ENCODE measurements at regions not wholly inside any gene's neighbourhood (a gene's known extent, or its start where the extent isn't known, plus 50 kb on each side); places are given as distances from the start of the nearest gene placed in this dataset.

DNA sequence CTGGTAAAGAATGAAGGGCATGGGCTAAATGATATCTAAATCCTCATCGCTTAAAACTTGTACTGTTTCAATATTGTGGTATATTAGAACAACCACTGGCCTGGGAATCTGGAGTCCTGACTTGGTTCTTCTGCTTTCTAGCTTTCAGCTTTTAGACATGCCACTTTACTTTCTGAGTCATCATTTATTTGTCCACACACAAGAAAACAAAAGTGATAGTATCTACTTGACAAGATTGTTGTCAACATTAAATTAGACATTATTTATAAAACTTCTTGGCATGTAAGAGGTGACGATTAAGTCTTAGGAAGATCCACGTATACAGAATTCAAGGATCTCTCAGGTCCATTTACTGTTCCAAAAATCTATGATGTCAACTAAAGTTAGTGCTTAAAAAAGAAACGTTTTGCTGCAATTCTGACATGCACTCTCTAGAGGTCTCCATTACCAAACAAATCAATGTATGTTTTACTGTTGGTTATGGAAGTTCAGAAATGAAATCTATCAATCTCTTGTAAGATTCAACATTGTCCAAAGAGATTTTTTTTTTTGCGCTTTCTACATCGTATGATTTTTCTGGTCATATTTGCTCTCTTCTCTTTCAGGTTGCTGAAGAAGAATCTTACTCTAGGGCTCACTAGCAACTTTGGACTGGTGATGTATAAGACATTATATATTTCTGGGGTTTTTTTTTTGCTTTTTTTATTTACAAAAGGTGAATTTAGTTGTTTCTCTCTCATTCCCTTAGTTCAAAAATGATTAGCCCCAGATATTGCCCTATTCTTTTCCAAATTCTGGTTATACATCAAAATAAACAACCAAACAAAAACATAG is 53.6 kb upstream of the DYNC1I1 start:
- Histone ChIP-seq H3K4me2 (no peak overlapping the region), H3K36me3 (no peaks in the 10 kb centered on the region), H3K4me1 (no peaks in the 10 kb centered on the region), H3K4me3 (no peak overlapping the region), H2AFZ (replicated peaks) (no peak overlapping the region), H3K79me2 (ENCODE audit: low read depth) (no peaks in the 10 kb centered on the region), H3F3A (ENCODE audit: low read depth) (no peaks in the 10 kb centered on the region), H3K27ac (no peak overlapping the region), H3K9ac (no peak overlapping the region), H4K20me1 (ENCODE audit: low read depth) (no peaks in the 10 kb centered on the region), H3K27me3 (no peaks in the 10 kb centered on the region), H3K9me3 (ENCODE audit: low read depth) (no peaks in the 10 kb centered on the region)
- Mint-ChIP-seq H3K27ac (no peak overlapping the region), H3K36me3 (no peaks in the 10 kb centered on the region), H3K4me1 (no peaks in the 10 kb centered on the region), H3K27me3 (ENCODE audit: insufficient read depth, low read depth) (no peaks in the 10 kb centered on the region), H3K4me3 (no peak overlapping the region), H3K9me3 (no peaks in the 10 kb centered on the region)
- TF ChIP-seq EZH2phosphoT487 (IDR thresholded peaks at IDR 0.05) (no peak), EZH2 (IDR thresholded peaks at IDR 0.05) (no peak)
- TF ChIP-seq, protein P1, sequence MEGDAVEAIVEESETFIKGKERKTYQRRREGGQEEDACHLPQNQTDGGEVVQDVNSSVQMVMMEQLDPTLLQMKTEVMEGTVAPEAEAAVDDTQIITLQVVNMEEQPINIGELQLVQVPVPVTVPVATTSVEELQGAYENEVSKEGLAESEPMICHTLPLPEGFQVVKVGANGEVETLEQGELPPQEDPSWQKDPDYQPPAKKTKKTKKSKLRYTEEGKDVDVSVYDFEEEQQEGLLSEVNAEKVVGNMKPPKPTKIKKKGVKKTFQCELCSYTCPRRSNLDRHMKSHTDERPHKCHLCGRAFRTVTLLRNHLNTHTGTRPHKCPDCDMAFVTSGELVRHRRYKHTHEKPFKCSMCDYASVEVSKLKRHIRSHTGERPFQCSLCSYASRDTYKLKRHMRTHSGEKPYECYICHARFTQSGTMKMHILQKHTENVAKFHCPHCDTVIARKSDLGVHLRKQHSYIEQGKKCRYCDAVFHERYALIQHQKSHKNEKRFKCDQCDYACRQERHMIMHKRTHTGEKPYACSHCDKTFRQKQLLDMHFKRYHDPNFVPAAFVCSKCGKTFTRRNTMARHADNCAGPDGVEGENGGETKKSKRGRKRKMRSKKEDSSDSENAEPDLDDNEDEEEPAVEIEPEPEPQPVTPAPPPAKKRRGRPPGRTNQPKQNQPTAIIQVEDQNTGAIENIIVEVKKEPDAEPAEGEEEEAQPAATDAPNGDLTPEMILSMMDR (IDR thresholded peaks at IDR 0.05): peak; percentile 50
- DNase-seq (ENCODE audit: low spot score): no peak

DNA sequence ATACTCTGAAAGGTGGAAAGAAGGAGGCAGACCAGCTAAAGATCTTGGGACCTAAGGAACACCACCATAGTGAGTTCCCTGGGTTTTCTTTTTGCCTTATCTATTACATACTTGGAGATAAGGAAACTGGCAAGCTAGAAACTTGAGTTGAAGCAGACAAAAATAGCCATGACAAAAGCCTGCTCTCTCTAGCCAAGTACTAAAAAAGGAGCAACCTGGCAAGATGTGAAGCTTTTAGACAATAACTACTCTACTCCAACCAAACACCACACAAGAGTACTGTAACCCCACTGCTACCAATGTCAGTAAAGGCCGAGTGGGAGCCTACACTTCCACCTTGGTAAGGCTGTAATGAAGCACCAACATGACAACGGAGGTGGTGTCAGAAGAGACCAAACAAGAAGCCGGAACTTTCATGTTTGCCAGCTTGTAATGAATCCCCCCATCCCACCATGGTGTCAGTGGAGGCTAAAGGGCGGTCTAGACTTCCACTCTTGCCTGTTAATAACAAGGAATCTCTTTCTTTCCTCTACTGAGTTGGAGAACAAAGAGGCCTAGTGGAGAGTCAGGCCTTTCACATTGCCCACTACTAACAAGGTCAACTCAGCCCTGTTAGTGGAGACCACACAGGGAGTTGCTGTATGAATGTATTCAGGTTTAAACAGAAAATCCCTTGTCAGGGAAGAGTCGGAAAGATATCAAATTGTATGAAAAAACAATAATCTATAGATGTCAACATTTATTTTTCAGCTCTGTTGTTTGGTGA is 55.8 kb upstream of the DYNC1I1 start:
- Histone ChIP-seq H3K27ac (no peak overlapping the region), H3K27me3 (no peaks in the 10 kb centered on the region), H2AFZ (replicated peaks) (no peak overlapping the region), H3K4me2 (no peak overlapping the region), H3K4me1 (no peaks in the 10 kb centered on the region), H3K9ac (no peak overlapping the region), H3F3A (ENCODE audit: low read depth) (no peaks in the 10 kb centered on the region), H3K4me3 (no peak overlapping the region), H3K36me3 (no peaks in the 10 kb centered on the region), H4K20me1 (ENCODE audit: low read depth) (no peaks in the 10 kb centered on the region), H3K79me2 (ENCODE audit: low read depth) (no peaks in the 10 kb centered on the region), H3K9me3 (ENCODE audit: low read depth) (peaks cover 4% of the 10 kb centered on the region)
- Mint-ChIP-seq H3K4me3 (no peak overlapping the region), H3K27ac (no peak overlapping the region), H3K27me3 (ENCODE audit: insufficient read depth, low read depth) (no peaks in the 10 kb centered on the region), H3K36me3 (no peaks in the 10 kb centered on the region), H3K9me3 (no peaks in the 10 kb centered on the region), H3K4me1 (no peaks in the 10 kb centered on the region)
- DNase-seq (ENCODE audit: low spot score): no peak
- TF ChIP-seq EZH2phosphoT487 (IDR thresholded peaks at IDR 0.05): no peak
- TF ChIP-seq, protein P1 (IDR thresholded peaks at IDR 0.05): no peak
- TF ChIP-seq EZH2 (IDR thresholded peaks at IDR 0.05): no peak

DNA sequence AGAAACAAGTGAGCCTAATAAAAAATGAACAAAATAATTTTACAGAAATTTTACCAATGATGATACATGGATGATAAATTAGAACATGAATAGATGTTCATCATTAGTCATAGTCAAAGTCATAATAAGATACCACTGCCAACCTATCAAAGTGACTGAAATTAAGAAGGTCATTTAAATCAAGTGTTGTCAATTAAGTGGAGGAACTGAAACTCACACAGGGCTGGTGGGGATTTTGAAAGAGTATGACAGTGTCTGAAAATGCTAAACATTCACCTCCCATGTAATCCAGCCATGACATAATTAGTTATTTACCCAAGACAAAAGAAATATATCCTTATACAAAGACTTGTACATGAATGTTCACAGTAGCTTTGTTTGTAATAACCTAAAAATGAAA is 57.1 kb upstream of the DYNC1I1 start:
- Mint-ChIP-seq H3K9me3 (peaks cover 2% of the 10 kb centered on the region), H3K4me3 (no peak overlapping the region), H3K27me3 (ENCODE audit: insufficient read depth, low read depth) (no peaks in the 10 kb centered on the region), H3K4me1 (no peaks in the 10 kb centered on the region), H3K36me3 (no peaks in the 10 kb centered on the region), H3K27ac (no peak overlapping the region)
- Histone ChIP-seq H3K9me3 (ENCODE audit: low read depth) (peaks cover 4% of the 10 kb centered on the region), H3K4me2 (no peak overlapping the region), H3K9ac (no peak overlapping the region), H3K36me3 (no peaks in the 10 kb centered on the region), H4K20me1 (ENCODE audit: low read depth) (no peaks in the 10 kb centered on the region), H3K4me1 (no peaks in the 10 kb centered on the region), H3K27me3 (no peaks in the 10 kb centered on the region), H3K27ac (no peak overlapping the region), H3K79me2 (ENCODE audit: low read depth) (no peaks in the 10 kb centered on the region), H3F3A (ENCODE audit: low read depth) (no peaks in the 10 kb centered on the region), H2AFZ (replicated peaks) (no peak overlapping the region), H3K4me3 (no peak overlapping the region)
- no peak for DNase-seq (ENCODE audit: low spot score)
- TF ChIP-seq, protein P1 (IDR thresholded peaks at IDR 0.05): no peak
- TF ChIP-seq EZH2phosphoT487 (IDR thresholded peaks at IDR 0.05) (no peak), EZH2 (IDR thresholded peaks at IDR 0.05) (no peak)
